OCI-LY7 (cell line): ENCODE measurements at regions not wholly inside any gene's neighbourhood (a gene's known extent, or its start where the extent isn't known, plus 50 kb on each side); places are given as distances from the start of the nearest gene placed in this dataset.

Source experiments
- BruUV-seq: library from RNA; stranded (reverse); fragments of 400-500 nt; replicated peaks from 2 replicates; lab custom pipeline; 2021; lab: Mats Ljungman, UMichigan
- CTCF ChIA-PET: fragments of 300-600 bp; sonication (Branson Sonifier 250); formaldehyde crosslinking; loops from one replicate; lab custom pipeline; 2022; ENCODE audit warnings: antibody characterized with exemption; ENCODE audit not compliant: unreplicated experiment; lab: Charles Lee
- POLR2A ChIA-PET: fragments of 300-600 bp; sonication (Branson Sonifier 250); formaldehyde crosslinking; loops from one replicate; lab custom pipeline; 2022; ENCODE audit warnings: antibody characterized with exemption; lab: Charles Lee
- DNase-seq: peaks from one replicate; pipeline ENCODE4 v3.0.0-alpha.2; 2015; ENCODE audit warnings: low spot score
- H2AFZ ChIP-seq: fragments of 200-600 bp; sonication (generic), shearing (Covaris generic); 2 replicates; pipeline ENCODE4 v1.6.1; 2014; ENCODE audit warnings: mild to moderate bottlenecking, antibody characterized with exemption, low read length, moderate library complexity
- H3K27ac ChIP-seq: fragments of 200-600 bp; sonication (generic); 2 replicates; pipeline ENCODE4 v1.5.1; 2014; ENCODE audit warnings: mixed run types, low read depth, mild to moderate bottlenecking, moderate library complexity, low read length, inconsistent platforms; ENCODE audit not compliant: poor library complexity, severe bottlenecking
- H3K36me3 ChIP-seq: fragments of 200-600 bp; sonication (generic); 2 replicates; pipeline ENCODE4 v1.6.1; 2014; ENCODE audit warnings: mild to moderate bottlenecking, antibody characterized with exemption, low read length, moderate library complexity, mixed read lengths; ENCODE audit not compliant: insufficient read depth
- H3K4me1 ChIP-seq: fragments of 200-600 bp; sonication (generic); 2 replicates; pipeline ENCODE4 v1.5.1; 2014; ENCODE audit warnings: mild to moderate bottlenecking, low read length; ENCODE audit not compliant: insufficient read depth, poor library complexity, severe bottlenecking
- H3K4me2 ChIP-seq: fragments of 200-600 bp; sonication (generic); 2 replicates; pipeline ENCODE4 v1.6.1; 2014; ENCODE audit warnings: mild to moderate bottlenecking, low read length
- H3K4me3 ChIP-seq: fragments of 200-600 bp; sonication (generic); 2 replicates; pipeline ENCODE4 v1.5.1; 2014; ENCODE audit warnings: mild to moderate bottlenecking, low read depth, low read length; ENCODE audit not compliant: poor library complexity, severe bottlenecking
- H3K79me2 ChIP-seq: fragments of 200-600 bp; sonication (generic); 2 replicates; pipeline ENCODE4 v1.6.1; 2016; ENCODE audit warnings: low read depth, mild to moderate bottlenecking, low read length, moderate library complexity, mixed read lengths; ENCODE audit not compliant: insufficient read depth
- H3K9me2 ChIP-seq: fragments of 200-600 bp; sonication (generic); 2 replicates; pipeline ENCODE4 v1.6.1; 2016; ENCODE audit warnings: mild to moderate bottlenecking, low read length, mixed read lengths; ENCODE audit not compliant: insufficient read depth
- H3K9me3 ChIP-seq: fragments of 200-600 bp; sonication (generic); 2 replicates; pipeline ENCODE4 v1.6.1; 2014; ENCODE audit warnings: mild to moderate bottlenecking, mixed run types, low read length, mixed read lengths
- H4K20me1 ChIP-seq: fragments of 200-600 bp; sonication (generic); 2 replicates; pipeline ENCODE4 v1.6.1; 2014; ENCODE audit warnings: mild to moderate bottlenecking, antibody characterized with exemption, low read length, moderate library complexity, mixed read lengths; ENCODE audit not compliant: insufficient read depth
- EZH2phosphoT487 ChIP-seq: fragments of 200-600 bp; sonication (generic); IDR thresholded peaks from 2 replicates; pipeline ENCODE4 v1.6.1; 2018; ENCODE audit warnings: low read depth, borderline replicate concordance, mild to moderate bottlenecking, mixed run types, antibody characterized with exemption, low read length, moderate library complexity, mixed read lengths
- intact Hi-C: fragments of 100-400 bp; cut with micrococcal nuclease; formaldehyde crosslinking; loops from one replicate; pipeline ENCODE4 v1.10.0; 2022; ENCODE audit not compliant: unreplicated experiment
- TF ChIP-seq, protein P1 (sequence below): fragments of 200-600 bp; sonication (generic); conservative IDR thresholded peaks from 2 replicates; pipeline ENCODE4 v1.5.1; 2014; ENCODE audit warnings: mild to moderate bottlenecking, antibody characterized with exemption, low read length, moderate library complexity, mixed read lengths

DNA sequence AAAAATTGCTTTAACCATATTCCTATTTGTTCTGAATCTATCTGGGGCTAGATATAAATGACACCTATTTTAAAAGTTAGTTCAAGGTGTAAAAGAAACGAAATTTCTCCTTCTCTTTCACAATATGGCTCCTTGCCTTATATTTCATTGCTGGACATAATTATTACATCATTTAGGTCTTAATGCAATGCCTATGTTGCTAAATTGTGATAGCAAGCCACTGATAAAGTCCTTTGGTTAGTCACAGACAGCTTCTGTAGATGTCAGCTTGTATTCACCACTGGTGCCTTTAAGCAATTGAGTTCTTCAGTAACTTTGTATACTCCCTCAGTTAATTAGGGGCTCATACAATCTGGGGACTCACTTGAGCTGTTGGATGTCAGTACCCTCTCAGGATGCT lies 1236.6 kb downstream of the GATA3 start:
- TF ChIP-seq, protein P1, sequence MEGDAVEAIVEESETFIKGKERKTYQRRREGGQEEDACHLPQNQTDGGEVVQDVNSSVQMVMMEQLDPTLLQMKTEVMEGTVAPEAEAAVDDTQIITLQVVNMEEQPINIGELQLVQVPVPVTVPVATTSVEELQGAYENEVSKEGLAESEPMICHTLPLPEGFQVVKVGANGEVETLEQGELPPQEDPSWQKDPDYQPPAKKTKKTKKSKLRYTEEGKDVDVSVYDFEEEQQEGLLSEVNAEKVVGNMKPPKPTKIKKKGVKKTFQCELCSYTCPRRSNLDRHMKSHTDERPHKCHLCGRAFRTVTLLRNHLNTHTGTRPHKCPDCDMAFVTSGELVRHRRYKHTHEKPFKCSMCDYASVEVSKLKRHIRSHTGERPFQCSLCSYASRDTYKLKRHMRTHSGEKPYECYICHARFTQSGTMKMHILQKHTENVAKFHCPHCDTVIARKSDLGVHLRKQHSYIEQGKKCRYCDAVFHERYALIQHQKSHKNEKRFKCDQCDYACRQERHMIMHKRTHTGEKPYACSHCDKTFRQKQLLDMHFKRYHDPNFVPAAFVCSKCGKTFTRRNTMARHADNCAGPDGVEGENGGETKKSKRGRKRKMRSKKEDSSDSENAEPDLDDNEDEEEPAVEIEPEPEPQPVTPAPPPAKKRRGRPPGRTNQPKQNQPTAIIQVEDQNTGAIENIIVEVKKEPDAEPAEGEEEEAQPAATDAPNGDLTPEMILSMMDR = no peak
- no peak for TF ChIP-seq EZH2phosphoT487
- no TSS peak for BruUV-seq

DNA sequence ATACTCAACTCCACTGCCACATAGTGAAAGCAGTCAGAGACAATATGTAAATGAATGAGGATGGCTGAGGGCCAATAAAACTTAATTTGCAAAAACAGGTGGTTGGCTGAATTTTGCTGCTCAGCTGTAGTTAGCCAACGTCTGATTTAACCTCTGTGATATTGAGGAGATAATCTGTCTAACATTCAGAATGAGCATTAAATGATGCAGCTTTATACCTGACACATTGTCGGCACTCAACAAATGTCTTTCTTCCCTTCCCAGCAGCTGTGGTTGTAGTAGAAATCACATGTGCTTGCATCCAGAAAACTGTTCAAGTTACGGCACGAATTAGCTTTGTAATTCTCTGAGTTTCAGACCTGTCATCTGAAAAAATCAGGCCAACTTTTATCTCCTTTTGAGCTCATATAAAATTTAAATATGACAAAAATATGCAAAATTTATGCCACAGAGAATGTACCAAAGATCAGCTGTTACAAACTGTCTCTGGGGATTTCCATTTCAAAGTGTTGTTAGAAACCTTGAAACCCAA lies 1239.7 kb downstream of the GATA3 start:
- Histone ChIP-seq H2AFZ (peak overlapping the region; percentile 62), H3K9me2 (no peaks in the 10 kb centered on the region), H3K27ac (no peak overlapping the region), H4K20me1 (no peaks in the 10 kb centered on the region), H3K36me3 (no peaks in the 10 kb centered on the region), H3K9me3 (no peaks in the 10 kb centered on the region), H3K4me3 (no peak overlapping the region), H3K4me1 (peaks cover 13% of the 10 kb centered on the region), H3K4me2 (peak overlapping the region; percentile 40; the same call in 1 of the 2 replicates), H3K79me2 (no peaks in the 10 kb centered on the region)
- ChIA-PET POLR2A (no interaction called here), CTCF (no interaction called here)
- intact Hi-C loops = no loop called here
- BruUV-seq = no TSS peak
- no peak for DNase-seq
- no peak for TF ChIP-seq EZH2phosphoT487
- TF ChIP-seq, protein P1 = no peak

More for the DNA sequence above, 1236.6 kb downstream of the GATA3 start:
- no peaks in the 10 kb centered on the region for H3K9me2 ChIP-seq
- no peaks in the 10 kb centered on the region for H4K20me1 ChIP-seq
- DNase-seq = no peak
- no peak overlapping the region for H3K27ac ChIP-seq
- no peak overlapping the region for H3K4me2 ChIP-seq
- H3K4me1 ChIP-seq = peaks cover 13% of the 10 kb centered on the region
- no peaks in the 10 kb centered on the region for H3K9me3 ChIP-seq
- no peaks in the 10 kb centered on the region for H3K36me3 ChIP-seq
- intact Hi-C loops = no loop called here
- CTCF ChIA-PET = no interaction called here
- no peak overlapping the region for H3K4me3 ChIP-seq
- H2AFZ ChIP-seq = no peak overlapping the region
- H3K79me2 ChIP-seq = no peaks in the 10 kb centered on the region
- POLR2A ChIA-PET = no interaction called here

DNA sequence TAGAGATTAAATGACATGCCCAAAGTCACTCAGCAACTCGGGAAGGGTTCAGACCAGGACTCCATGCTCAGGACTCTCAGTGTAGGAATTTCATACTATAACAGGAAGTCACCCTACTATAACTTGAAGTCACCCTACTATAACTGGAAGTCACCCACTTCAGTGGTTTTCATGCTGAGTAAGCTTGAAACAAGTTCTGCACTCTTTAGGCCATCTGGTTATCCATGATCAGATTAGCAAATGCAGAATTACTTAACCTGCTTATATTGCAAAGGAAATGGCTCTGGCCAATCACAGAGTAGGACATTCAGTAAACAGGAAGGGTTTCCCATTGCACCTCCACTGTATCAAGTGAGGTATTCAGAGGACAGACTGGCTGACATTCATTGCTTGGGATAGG lies 1240.4 kb downstream of the GATA3 start:
- Histone ChIP-seq H3K4me3 (no peak overlapping the region), H3K4me2 (no peak overlapping the region), H3K9me3 (no peaks in the 10 kb centered on the region), H3K36me3 (no peaks in the 10 kb centered on the region), H4K20me1 (no peaks in the 10 kb centered on the region), H3K27ac (no peak overlapping the region), H2AFZ (no peak overlapping the region), H3K79me2 (no peaks in the 10 kb centered on the region), H3K4me1 (peaks cover 13% of the 10 kb centered on the region), H3K9me2 (no peaks in the 10 kb centered on the region)
- TF ChIP-seq, protein P1 = no peak
- TF ChIP-seq EZH2phosphoT487 = no peak
- no peak for DNase-seq
- ChIA-PET CTCF (no interaction called here), POLR2A (interaction anchor here (1.5 kb wide), 1 partner anchor 20 kb away, joined by 3 read pairs; no protein-coding TSS in a partner anchor)
- intact Hi-C loops = no loop called here
- no TSS peak for BruUV-seq
